ENCODE measurements at regions not wholly inside any gene's neighbourhood (a gene's known extent, or its start where the extent isn't known, plus 50 kb on each side); places are given as distances from the start of the nearest gene placed in this dataset.
A peak's percentile ranks its signal among the peaks of the same experiment; 100 is the strongest.

- peak; percentile 55 for TF ChIP-seq CTCF (IDR thresholded peaks at IDR 0.05; ENCODE audit: low read depth, low read length)
- Histone ChIP-seq H3K36me3 (no peaks in the 10 kb centered on the region), H3K4me1 (peaks cover 6% of the 10 kb centered on the region), H3K4me3 (ENCODE audit: low read depth, low read length) (no peak overlapping the region), H3K27me3 (no peaks in the 10 kb centered on the region), H3K9me3 (no peaks in the 10 kb centered on the region)
- peak; percentile 55 for DNase-seq
Observed at GRCh38 chr10:29119374-29119773, 169.5 kb upstream of the LYZL1 start.

- Histone ChIP-seq H3K27me3 (no peaks in the 10 kb centered on the region), H3K36me3 (no peaks in the 10 kb centered on the region), H3K9me3 (no peaks in the 10 kb centered on the region), H3K4me3 (ENCODE audit: low read depth, low read length) (no peak overlapping the region), H3K4me1 (no peaks in the 10 kb centered on the region)
- no peak for TF ChIP-seq CTCF (IDR thresholded peaks at IDR 0.05; ENCODE audit: low read depth, low read length)
- no peak for DNase-seq
Observed at GRCh38 chr10:29120216-29120615, 168.7 kb upstream of the LYZL1 start.

DNA sequence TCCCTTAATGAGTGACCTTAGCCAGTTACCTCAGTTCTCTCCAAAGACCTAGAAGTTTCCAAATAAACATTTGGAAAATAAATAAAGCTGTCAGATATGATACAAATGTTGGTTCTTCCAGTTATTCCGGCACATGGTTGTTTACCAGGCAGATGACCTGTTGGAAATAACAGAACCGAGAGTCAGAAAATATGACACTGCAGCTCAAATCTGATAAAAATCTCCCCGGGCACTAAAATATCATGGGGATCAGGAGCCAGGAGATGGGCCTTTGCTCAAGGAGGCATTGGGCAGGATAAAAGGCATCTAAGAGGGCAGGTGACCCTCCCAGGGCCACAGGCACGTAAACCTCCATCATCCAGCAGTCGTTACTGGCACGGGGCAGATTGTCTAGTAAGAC is 164.0 kb upstream of the LYZL1 start:
- DNase-seq: no peak

DNA sequence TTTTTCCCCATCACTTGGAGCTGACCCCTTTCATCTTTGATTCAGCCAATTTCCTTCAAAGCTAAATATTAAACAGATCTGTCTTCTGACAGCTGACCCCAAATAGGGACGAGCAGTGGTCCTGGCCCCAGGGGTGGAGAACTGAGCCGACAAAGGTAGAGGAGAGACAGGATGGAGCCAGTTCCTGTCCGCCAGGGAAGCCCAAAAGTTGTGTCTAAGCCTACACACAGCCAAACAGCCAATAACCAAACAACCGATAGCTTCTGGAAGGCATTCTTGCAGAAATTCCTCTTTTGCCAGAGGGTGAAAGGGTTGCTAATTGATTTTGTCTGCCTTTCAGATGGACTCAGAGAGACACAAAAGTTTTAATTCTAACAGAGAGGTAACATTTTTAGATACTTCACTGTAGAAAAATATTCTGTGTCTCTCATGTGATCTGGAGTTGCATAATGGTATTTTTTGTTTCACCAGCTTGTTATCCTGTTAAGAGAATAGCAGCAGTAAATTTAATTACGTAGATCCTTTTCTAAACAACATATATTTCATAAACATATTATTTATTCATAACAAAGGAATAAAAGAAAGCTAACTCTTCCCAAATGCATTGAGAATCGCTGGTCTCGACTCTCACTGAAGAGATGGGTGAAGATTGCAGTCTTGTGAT is 161.7 kb upstream of the LYZL1 start:
- no peaks in the 10 kb centered on the region for H3K27me3 ChIP-seq
- H3K9me3 ChIP-seq: no peaks in the 10 kb centered on the region
- H3K36me3 ChIP-seq: no peaks in the 10 kb centered on the region
- no peak for DNase-seq
- H3K4me3 ChIP-seq (ENCODE audit: low read depth, low read length): no peak overlapping the region
- H3K4me1 ChIP-seq: peaks cover 14% of the 10 kb centered on the region
- TF ChIP-seq CTCF (IDR thresholded peaks at IDR 0.05; ENCODE audit: low read depth, low read length): no peak

More for the DNA sequence above, 164.0 kb upstream of the LYZL1 start:
- TF ChIP-seq CTCF (IDR thresholded peaks at IDR 0.05; ENCODE audit: low read depth, low read length): no peak
- Histone ChIP-seq H3K36me3 (no peaks in the 10 kb centered on the region), H3K4me1 (peaks cover 8% of the 10 kb centered on the region), H3K27me3 (no peaks in the 10 kb centered on the region), H3K4me3 (ENCODE audit: low read depth, low read length) (no peak overlapping the region), H3K9me3 (no peaks in the 10 kb centered on the region)

DNA sequence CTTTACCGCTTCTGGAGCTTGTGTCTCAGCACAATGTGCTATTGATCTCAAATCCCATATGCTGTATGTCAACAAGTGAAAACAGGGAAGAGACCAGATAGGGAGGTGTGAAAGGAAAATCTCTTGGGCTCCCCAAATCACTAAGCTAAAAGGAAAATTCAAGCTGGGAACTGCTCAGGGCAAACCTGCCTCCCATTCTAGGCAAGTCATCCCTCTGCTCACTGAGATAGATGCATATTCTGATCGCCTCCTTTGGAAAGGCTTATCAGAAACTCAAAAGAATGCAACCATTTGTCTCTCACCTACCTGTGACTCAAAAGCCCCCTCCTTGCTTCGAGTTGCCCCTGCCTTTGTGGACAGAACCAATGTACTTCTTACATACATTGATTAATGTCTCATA is 161.1 kb upstream of the LYZL1 start:
- no peak for DNase-seq
- no peaks in the 10 kb centered on the region for H3K9me3 ChIP-seq
- H3K27me3 ChIP-seq: no peaks in the 10 kb centered on the region
- TF ChIP-seq CTCF (IDR thresholded peaks at IDR 0.05; ENCODE audit: low read depth, low read length): no peak
- H3K36me3 ChIP-seq: no peaks in the 10 kb centered on the region
- no peak overlapping the region for H3K4me3 ChIP-seq (ENCODE audit: low read depth, low read length)
- peaks cover 18% of the 10 kb centered on the region for H3K4me1 ChIP-seq

GRCh38 chr10:29130190-29130673 is 158.6 kb upstream of the LYZL1 start:
- TF ChIP-seq CTCF (IDR thresholded peaks at IDR 0.05; ENCODE audit: low read depth, low read length): peak; percentile 71
- Histone ChIP-seq H3K4me1 (peaks cover 18% of the 10 kb centered on the region), H3K4me3 (ENCODE audit: low read depth, low read length) (no peak overlapping the region), H3K36me3 (no peaks in the 10 kb centered on the region), H3K9me3 (no peaks in the 10 kb centered on the region), H3K27me3 (no peaks in the 10 kb centered on the region)
- no peak for DNase-seq

Data from BE2C (cell line).